SK-N-SH (cell line): ENCODE measurements at regions not wholly inside any gene's neighbourhood (a gene's known extent, or its start where the extent isn't known, plus 50 kb on each side); places are given as distances from the start of the nearest gene placed in this dataset.

ENCODE experiments used
- CTCF ChIA-PET: fragments of 300-600, 350-600 bp; formaldehyde crosslinking; extraction: SDS; loops from one replicate; lab custom pipeline; 2021; lab: Yijun Ruan, JAX
- POLR2A ChIA-PET: fragments of 350-600 bp; sonication (Branson Sonifier 250); formaldehyde crosslinking; extraction: SDS; loops from one replicate; lab custom pipeline; 2020; ENCODE audit warnings: antibody characterized with exemption, inconsistent platforms; lab: Yijun Ruan, JAX
- DNase-seq: peaks from one replicate; pipeline ENCODE4 v3.0.0; 2012
- H2AFZ ChIP-seq: fragments of 200-600 bp; sonication (generic); 2 replicates; pipeline ENCODE4 v1.8.1; 2016; ENCODE audit warnings: antibody characterized with exemption, mild to moderate bottlenecking, low read depth
- H3F3A ChIP-seq: fragments of 200-600 bp; sonication (generic); replicated peaks from 2 replicates; pipeline ENCODE3; 2016; ENCODE audit warnings: antibody characterized with exemption, mild to moderate bottlenecking; ENCODE audit not compliant: insufficient read depth
- H3K27ac ChIP-seq, 2 experiments: fragments of 200-500 bp in 1 of 2; fragments of 200-600 bp in 1 of 2; sonication (Bioruptor generic) in 1 of 2; sonication (generic), shearing (Covaris generic) in 1 of 2; 2 replicates each; pipeline versions ENCODE4 v1.5.1 to v1.6.1; 2014 to 2016; ENCODE audit warnings: low read depth in 2 of 2, inconsistent platforms in 1 of 2, low read length in 1 of 2, mild to moderate bottlenecking in 1 of 2, mixed read lengths in 1 of 2
- H3K27me3 ChIP-seq: fragments of 200-600 bp; sonication (generic), shearing (Covaris generic); 2 replicates; pipeline ENCODE4 v1.6.1; 2016; ENCODE audit warnings: mixed run types; ENCODE audit not compliant: insufficient read depth
- H3K36me3 ChIP-seq, 2 experiments: fragments of 200-500 bp in 1 of 2; fragments of 200-600 bp in 1 of 2; sonication (Bioruptor generic) in 1 of 2; sonication (generic) in 1 of 2; replicated peaks in 1 of 2; 2 replicates each; pipeline versions ENCODE3 to v1.5.1; 2014 to 2016; ENCODE audit warnings: low read length in 1 of 2, mild to moderate bottlenecking in 1 of 2; ENCODE audit not compliant: insufficient read depth in 2 of 2, control insufficient read depth in 1 of 2
- H3K4me1 ChIP-seq, 2 experiments: fragments of 200-500 bp in 1 of 2; fragments of 200-600 bp in 1 of 2; sonication (Bioruptor generic) in 1 of 2; sonication (generic), shearing (Covaris generic) in 1 of 2; 2 replicates each; pipeline versions ENCODE4 v1.5.1 to v1.6.1; 2014 to 2016; ENCODE audit warnings: low read depth in 1 of 2, low read length in 1 of 2, mixed run types in 1 of 2; ENCODE audit not compliant: insufficient read depth in 2 of 2, control insufficient read depth in 1 of 2
- H3K4me2 ChIP-seq: fragments of 200-600 bp; sonication (generic), shearing (Covaris generic); 2 replicates; pipeline ENCODE4 v1.6.1; 2017; ENCODE audit warnings: mixed run types
- H3K4me3 ChIP-seq, 2 experiments: fragments of 200-500 bp in 1 of 2; fragments of 200-600 bp in 1 of 2; sonication (Bioruptor generic) in 1 of 2; sonication (generic), shearing (Covaris generic) in 1 of 2; 2 replicates each; pipeline versions ENCODE4 v1.5.1 to v1.8.1; 2014 to 2016; ENCODE audit warnings: low read depth in 2 of 2, inconsistent platforms in 1 of 2, low read length in 1 of 2, mild to moderate bottlenecking in 1 of 2, mixed read lengths in 1 of 2, moderate library complexity in 1 of 2
- H3K79me2 ChIP-seq: fragments of 200-600 bp; sonication (generic); 2 replicates; pipeline ENCODE4 v1.8.1; 2017; ENCODE audit warnings: mild to moderate bottlenecking; ENCODE audit not compliant: insufficient read depth
- H3K9ac ChIP-seq: fragments of 200-600 bp; sonication (generic); 2 replicates; pipeline ENCODE4 v1.6.1; 2017; ENCODE audit warnings: mixed run types
- H3K9me2 ChIP-seq: fragments of 200-600 bp; sonication (generic); 2 replicates; pipeline ENCODE4 v1.6.1; 2017; ENCODE audit warnings: mixed run types
- H3K9me3 ChIP-seq: fragments of 200-600 bp; sonication (generic); 2 replicates; pipeline ENCODE4 v1.6.1; 2017; ENCODE audit warnings: mixed run types, mild to moderate bottlenecking, moderate library complexity
- H4K20me1 ChIP-seq: fragments of 200-600 bp; sonication (generic); 2 replicates; pipeline ENCODE4 v1.6.1; 2017; ENCODE audit warnings: mild to moderate bottlenecking, mixed run types; ENCODE audit not compliant: insufficient read depth
- EZH2phosphoT487 ChIP-seq: fragments of 200-600 bp; sonication (generic); IDR thresholded peaks from 2 replicates; pipeline ENCODE4 v1.6.1; 2017; ENCODE audit warnings: low read depth, mixed run types, mild to moderate bottlenecking, antibody characterized with exemption, moderate library complexity, borderline replicate concordance
- FOXM1 ChIP-seq: IDR thresholded peaks from 2 replicates; pipeline ENCODE4 v1.4.0; 2012; ENCODE audit warnings: low read depth, mild to moderate bottlenecking
- WGBS: methylation state at CpG from one replicate; pipeline ENCODE4 v1.1.6; 2017; ENCODE audit warnings: low lambda C conversion rate; 5-methylcytosine and 5-hydroxymethylcytosine counted together
- TF ChIP-seq, protein P1 (sequence below): IDR thresholded peaks from 2 replicates; pipeline ENCODE4 v1.4.0; 2012; ENCODE audit warnings: low read depth
- TF ChIP-seq, protein P2 (sequence below): fragments of 200-600 bp; sonication (generic); IDR thresholded peaks from 2 replicates; pipeline ENCODE4 v1.6.1; 2017; ENCODE audit warnings: antibody characterized with exemption, mild to moderate bottlenecking, moderate library complexity
- TF ChIP-seq, protein P3 (sequence below): fragments of 150-350 bp; IDR thresholded peaks from 2 replicates; pipeline ENCODE4 v1.6.1; 2016; ENCODE audit warnings: mild to moderate bottlenecking, low read depth, low read length

GRCh38 chr17:5665164-5665563 is 80.9 kb upstream of the NLRP1 start:
- Histone ChIP-seq H3K9ac (no peak overlapping the region), H3K4me2 (no peak overlapping the region), H3K9me3 (no peaks in the 10 kb centered on the region), H3K36me3 (no peaks in the 10 kb centered on the region), H3K27ac (no peak overlapping the region), H3K27me3 (peaks cover 50% of the 10 kb centered on the region; the same call in 1 of the 2 replicates), H4K20me1 (no peaks in the 10 kb centered on the region), H3K4me1 (no peaks in the 10 kb centered on the region; a peak in 1 of 4 replicates), H3F3A (no peaks in the 10 kb centered on the region), H3K9me2 (no peaks in the 10 kb centered on the region), H3K79me2 (no peaks in the 10 kb centered on the region), H3K4me3 (no peak overlapping the region), H2AFZ (no peak overlapping the region)
- no peak for DNase-seq
- ChIA-PET CTCF (no interaction called here), POLR2A (interaction anchor here (0.6 kb wide), 1 partner anchor 158 kb away, joined by 3 read pairs; no protein-coding TSS in a partner anchor)
- 5% methylated on average over 7 of the region's 12 CpGs for WGBS
- TF ChIP-seq EZH2phosphoT487 = no peak
- TF ChIP-seq, protein P1, sequence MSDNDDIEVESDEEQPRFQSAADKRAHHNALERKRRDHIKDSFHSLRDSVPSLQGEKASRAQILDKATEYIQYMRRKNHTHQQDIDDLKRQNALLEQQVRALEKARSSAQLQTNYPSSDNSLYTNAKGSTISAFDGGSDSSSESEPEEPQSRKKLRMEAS = no peak

GRCh38 chr17:5667871-5668270 is 83.6 kb upstream of the NLRP1 start:
- Histone ChIP-seq H3K4me1 (no peaks in the 10 kb centered on the region; a peak in 1 of 4 replicates), H3K9ac (no peak overlapping the region), H3K79me2 (no peaks in the 10 kb centered on the region), H4K20me1 (no peaks in the 10 kb centered on the region), H3K4me3 (no peak overlapping the region), H3K27me3 (peaks cover 40% of the 10 kb centered on the region; the same call in 1 of the 2 replicates), H3K36me3 (no peaks in the 10 kb centered on the region), H3K9me3 (no peaks in the 10 kb centered on the region), H3K4me2 (no peak overlapping the region), H3F3A (no peaks in the 10 kb centered on the region), H2AFZ (no peak overlapping the region), H3K27ac (no peak overlapping the region), H3K9me2 (no peaks in the 10 kb centered on the region)
- WGBS = 11% methylated on average over 3 of the region's 6 CpGs
- ChIA-PET POLR2A (no interaction called here), CTCF (interaction anchor here (1.6 kb wide), 1 partner anchor 38 kb away, joined by 3 read pairs; no protein-coding TSS in a partner anchor)
- TF ChIP-seq FOXM1 = no peak
- TF ChIP-seq, protein P2, sequence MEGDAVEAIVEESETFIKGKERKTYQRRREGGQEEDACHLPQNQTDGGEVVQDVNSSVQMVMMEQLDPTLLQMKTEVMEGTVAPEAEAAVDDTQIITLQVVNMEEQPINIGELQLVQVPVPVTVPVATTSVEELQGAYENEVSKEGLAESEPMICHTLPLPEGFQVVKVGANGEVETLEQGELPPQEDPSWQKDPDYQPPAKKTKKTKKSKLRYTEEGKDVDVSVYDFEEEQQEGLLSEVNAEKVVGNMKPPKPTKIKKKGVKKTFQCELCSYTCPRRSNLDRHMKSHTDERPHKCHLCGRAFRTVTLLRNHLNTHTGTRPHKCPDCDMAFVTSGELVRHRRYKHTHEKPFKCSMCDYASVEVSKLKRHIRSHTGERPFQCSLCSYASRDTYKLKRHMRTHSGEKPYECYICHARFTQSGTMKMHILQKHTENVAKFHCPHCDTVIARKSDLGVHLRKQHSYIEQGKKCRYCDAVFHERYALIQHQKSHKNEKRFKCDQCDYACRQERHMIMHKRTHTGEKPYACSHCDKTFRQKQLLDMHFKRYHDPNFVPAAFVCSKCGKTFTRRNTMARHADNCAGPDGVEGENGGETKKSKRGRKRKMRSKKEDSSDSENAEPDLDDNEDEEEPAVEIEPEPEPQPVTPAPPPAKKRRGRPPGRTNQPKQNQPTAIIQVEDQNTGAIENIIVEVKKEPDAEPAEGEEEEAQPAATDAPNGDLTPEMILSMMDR = peak; percentile 39
- TF ChIP-seq, protein P1 = no peak
- TF ChIP-seq, protein P3, sequence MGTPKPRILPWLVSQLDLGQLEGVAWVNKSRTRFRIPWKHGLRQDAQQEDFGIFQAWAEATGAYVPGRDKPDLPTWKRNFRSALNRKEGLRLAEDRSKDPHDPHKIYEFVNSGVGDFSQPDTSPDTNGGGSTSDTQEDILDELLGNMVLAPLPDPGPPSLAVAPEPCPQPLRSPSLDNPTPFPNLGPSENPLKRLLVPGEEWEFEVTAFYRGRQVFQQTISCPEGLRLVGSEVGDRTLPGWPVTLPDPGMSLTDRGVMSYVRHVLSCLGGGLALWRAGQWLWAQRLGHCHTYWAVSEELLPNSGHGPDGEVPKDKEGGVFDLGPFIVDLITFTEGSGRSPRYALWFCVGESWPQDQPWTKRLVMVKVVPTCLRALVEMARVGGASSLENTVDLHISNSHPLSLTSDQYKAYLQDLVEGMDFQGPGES = no peak
- no peak for DNase-seq
